Tibial nerve (tissue), 4 donors: ENCODE measurements at regions not wholly inside any gene's neighbourhood (a gene's known extent, or its start where the extent isn't known, plus 50 kb on each side); places are given as distances from the start of the nearest gene placed in this dataset.

ENCODE experiments used
- DNase-seq, 2 donors: peaks; one replicate each; pipeline ENCODE4 v3.0.0-alpha.2; 2019; ENCODE audit warnings: low spot score in 2 of 2
- H3K27ac ChIP-seq, 4 donors: fragments of 200-600 bp; sonication (generic) in 3 of 4; one replicate each; pipeline ENCODE4 v1.5.1; 2017 to 2019; ENCODE audit warnings: mild to moderate bottlenecking in 1 of 4
- H3K27me3 ChIP-seq, 2 donors: fragments of 200-600 bp; sonication (generic) in 1 of 2; one replicate each; pipeline versions ENCODE4 v1.5.1 to v1.6.0; 2017 to 2019
- H3K36me3 ChIP-seq, 3 donors: fragments of 200-600 bp; sonication (generic); one replicate each; pipeline ENCODE4 v1.5.1; 2018 to 2019
- H3K4me1 ChIP-seq, 4 donors: fragments of 200-600 bp; sonication (generic) in 3 of 4; one replicate each; pipeline ENCODE4 v1.5.1; 2017 to 2019
- H3K4me3 ChIP-seq, 4 donors: fragments of 200-600 bp; sonication (generic) in 3 of 4; one replicate each; pipeline ENCODE4 v1.5.1; 2017 to 2019; ENCODE audit warnings: mild to moderate bottlenecking in 1 of 4, moderate library complexity in 1 of 4
- H3K9me3 ChIP-seq, 4 donors: fragments of 200-600 bp; sonication (generic) in 3 of 4; one replicate each; pipeline ENCODE4 v1.5.1; 2017 to 2019
- EP300 ChIP-seq, 2 donors: sonication (generic); formaldehyde crosslinking; IDR thresholded peaks; one replicate each; pipeline ENCODE4 v1.6.1; 2017; ENCODE audit warnings: antibody characterized with exemption in 2 of 2, mild to moderate bottlenecking in 1 of 2
- POLR2A ChIP-seq, 2 donors: fragments of 450-650 bp; IDR thresholded peaks; one replicate each; pipeline ENCODE4 v1.6.1; 2017; ENCODE audit warnings: antibody characterized with exemption in 2 of 2, mild to moderate bottlenecking in 2 of 2, moderate library complexity in 2 of 2
- WGBS, 2 donors: methylation state at CpG; one replicate each; pipeline ENCODE4 v1.1.5; 2018; 5-methylcytosine and 5-hydroxymethylcytosine counted together
- TF ChIP-seq, protein P1 (sequence below), 5 experiments: fragments of 200-600 bp in 3 of 5; fragments of 450-650 bp in 2 of 5; sonication (generic) in 3 of 5; IDR thresholded peaks; one replicate each; pipeline ENCODE4 v1.5.1; 2016 to 2019; ENCODE audit warnings: antibody characterized with exemption in 5 of 5, mild to moderate bottlenecking in 3 of 5, moderate library complexity in 2 of 5

GRCh38 chr6:140478631-140479030, 1104.2 kb upstream of the CITED2 start:
- Histone ChIP-seq H3K4me1 (peaks cover 0 to 7% (median 0%) of the 10 kb centered on the region in 4 donors), H3K9me3 (no peaks in the 10 kb centered on the region), H3K4me3 (no peak overlapping the region), H3K36me3 (no peaks in the 10 kb centered on the region), H3K27ac (no peak overlapping the region), H3K27me3 (no peaks in the 10 kb centered on the region)
- no peak for DNase-seq
- 84 to 85% methylated on average over 3 of the region's 3 CpGs for WGBS, 2 donors
- no peak for TF ChIP-seq POLR2A (IDR thresholded peaks at IDR 0.05)
- TF ChIP-seq, protein P1, sequence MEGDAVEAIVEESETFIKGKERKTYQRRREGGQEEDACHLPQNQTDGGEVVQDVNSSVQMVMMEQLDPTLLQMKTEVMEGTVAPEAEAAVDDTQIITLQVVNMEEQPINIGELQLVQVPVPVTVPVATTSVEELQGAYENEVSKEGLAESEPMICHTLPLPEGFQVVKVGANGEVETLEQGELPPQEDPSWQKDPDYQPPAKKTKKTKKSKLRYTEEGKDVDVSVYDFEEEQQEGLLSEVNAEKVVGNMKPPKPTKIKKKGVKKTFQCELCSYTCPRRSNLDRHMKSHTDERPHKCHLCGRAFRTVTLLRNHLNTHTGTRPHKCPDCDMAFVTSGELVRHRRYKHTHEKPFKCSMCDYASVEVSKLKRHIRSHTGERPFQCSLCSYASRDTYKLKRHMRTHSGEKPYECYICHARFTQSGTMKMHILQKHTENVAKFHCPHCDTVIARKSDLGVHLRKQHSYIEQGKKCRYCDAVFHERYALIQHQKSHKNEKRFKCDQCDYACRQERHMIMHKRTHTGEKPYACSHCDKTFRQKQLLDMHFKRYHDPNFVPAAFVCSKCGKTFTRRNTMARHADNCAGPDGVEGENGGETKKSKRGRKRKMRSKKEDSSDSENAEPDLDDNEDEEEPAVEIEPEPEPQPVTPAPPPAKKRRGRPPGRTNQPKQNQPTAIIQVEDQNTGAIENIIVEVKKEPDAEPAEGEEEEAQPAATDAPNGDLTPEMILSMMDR (IDR thresholded peaks at IDR 0.05): no peak
- TF ChIP-seq EP300 (IDR thresholded peaks at IDR 0.05): no peak

DNA sequence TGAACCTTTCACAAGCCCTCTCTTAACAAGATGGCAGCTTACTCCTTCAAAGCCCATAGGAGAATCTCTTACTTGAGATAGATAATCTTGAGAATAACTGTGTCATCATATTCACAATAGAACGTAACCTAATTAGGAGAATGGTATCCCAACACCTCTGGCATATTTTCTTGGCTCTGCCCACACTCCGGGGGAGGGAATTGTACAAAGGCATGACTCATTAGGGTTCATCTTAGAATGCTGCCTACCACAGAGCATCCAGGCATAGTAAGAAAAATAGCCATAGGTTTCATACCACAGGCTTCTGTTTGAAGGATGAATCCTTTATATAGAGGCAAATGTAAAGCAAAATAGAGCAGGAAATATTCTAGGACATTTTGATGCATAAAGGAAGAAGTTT, 1100.6 kb upstream of the CITED2 start:
- Histone ChIP-seq H3K27me3 (no peaks in the 10 kb centered on the region), H3K4me1 (no peaks in the 10 kb centered on the region), H3K9me3 (no peaks in the 10 kb centered on the region), H3K36me3 (no peaks in the 10 kb centered on the region), H3K4me3 (no peak overlapping the region), H3K27ac (no peak overlapping the region)
- no peak for DNase-seq
- TF ChIP-seq EP300 (IDR thresholded peaks at IDR 0.05): no peak
- TF ChIP-seq, protein P1 (IDR thresholded peaks at IDR 0.05): no peak
- TF ChIP-seq POLR2A (IDR thresholded peaks at IDR 0.05): no peak
- 87 to 92% methylated on average over 2 of the region's 2 CpGs for WGBS, 2 donors

DNA sequence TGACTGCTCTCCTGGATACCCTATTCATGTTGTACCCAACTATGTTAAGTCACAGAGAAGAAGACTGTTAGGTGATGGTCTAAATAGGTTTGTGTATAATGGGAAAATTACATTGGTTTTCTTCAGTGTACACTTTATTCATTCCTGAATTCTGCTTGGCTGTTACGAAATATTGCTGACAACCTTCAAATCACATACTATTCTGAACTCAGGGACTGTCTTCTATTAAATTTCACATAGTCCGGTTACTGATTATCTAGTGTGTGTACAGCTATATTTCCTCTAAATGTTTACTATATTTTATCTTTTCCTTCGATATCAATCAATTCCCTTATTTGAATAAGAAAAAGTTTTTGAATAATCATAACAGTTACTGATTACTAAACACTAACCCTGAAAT, 1090.3 kb upstream of the CITED2 start:
- peaks cover 0 to 25% (median 15%) of the 10 kb centered on the region in 4 donors for H3K4me1 ChIP-seq
- H3K27ac ChIP-seq: no peak overlapping the region

DNA sequence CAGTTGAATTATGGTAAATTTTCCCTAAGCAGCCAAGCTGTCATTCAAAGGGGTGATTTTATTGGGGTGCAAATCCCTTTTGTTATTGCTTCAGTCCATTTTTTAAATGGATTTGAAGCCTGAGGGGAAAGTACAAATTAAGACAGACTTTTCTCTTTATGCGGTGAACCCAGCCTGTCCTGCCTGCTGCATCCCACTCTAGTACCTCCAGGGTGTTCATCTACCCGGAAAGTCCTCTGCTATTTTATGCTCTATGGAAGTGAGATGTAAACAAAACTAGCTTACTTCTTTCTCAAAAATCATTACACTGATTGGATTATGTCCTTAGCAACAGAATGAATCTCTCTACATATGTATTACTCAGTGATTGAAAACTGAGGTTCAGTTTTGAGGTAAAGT, 1088.9 kb upstream of the CITED2 start:
- Histone ChIP-seq H3K4me1 (peaks cover 0 to 25% (median 15%) of the 10 kb centered on the region in 4 donors), H3K4me3 (no peak overlapping the region), H3K36me3 (no peaks in the 10 kb centered on the region), H3K9me3 (peaks cover 0 to 25% (median 7%) of the 10 kb centered on the region in 4 donors), H3K27ac (peak overlapping the region; percentile 49 to 82 (median 70)), H3K27me3 (no peaks in the 10 kb centered on the region)
- DNase-seq: no peak
- TF ChIP-seq POLR2A (IDR thresholded peaks at IDR 0.05) (no peak), EP300 (IDR thresholded peaks at IDR 0.05) (no peak)
- TF ChIP-seq, protein P1 (IDR thresholded peaks at IDR 0.05): no peak
- WGBS, 2 donors: 58 to 74% methylated on average over 2 of the region's 2 CpGs

More for the DNA sequence above, 1090.3 kb upstream of the CITED2 start:
- DNase-seq: no peak
- no peak overlapping the region for H3K4me3 ChIP-seq
- H3K9me3 ChIP-seq: peaks cover 0 to 25% (median 7%) of the 10 kb centered on the region in 4 donors
- H3K27me3 ChIP-seq: no peaks in the 10 kb centered on the region
- 96 to 98% methylated on average over 3 of the region's 3 CpGs for WGBS, 2 donors
- H3K36me3 ChIP-seq: no peaks in the 10 kb centered on the region
- TF ChIP-seq, protein P1 (IDR thresholded peaks at IDR 0.05): no peak
- TF ChIP-seq EP300 (IDR thresholded peaks at IDR 0.05): no peak
- TF ChIP-seq POLR2A (IDR thresholded peaks at IDR 0.05): no peak

- Histone ChIP-seq H3K9me3 (peaks cover 0 to 21% (median 7%) of the 10 kb centered on the region in 4 donors), H3K36me3 (no peaks in the 10 kb centered on the region), H3K4me1 (peaks cover 0 to 25% (median 15%) of the 10 kb centered on the region in 4 donors), H3K27me3 (no peaks in the 10 kb centered on the region), H3K27ac (peak overlapping the region; percentile 49 to 82 (median 70)), H3K4me3 (no peak overlapping the region)
- 23 to 24% methylated on average over 3 of the region's 3 CpGs for WGBS, 2 donors
- no peak for DNase-seq
- TF ChIP-seq POLR2A (IDR thresholded peaks at IDR 0.05) (no peak), EP300 (IDR thresholded peaks at IDR 0.05) (peak in 1 of 2 donors; percentile 73)
- TF ChIP-seq, protein P1 (IDR thresholded peaks at IDR 0.05): no peak
Observed at GRCh38 chr6:140462453-140463311, 1088.2 kb upstream of the CITED2 start.
